IMR-90 (cell line): ENCODE measurements at regions not wholly inside any gene's neighbourhood (a gene's known extent, or its start where the extent isn't known, plus 50 kb on each side); places are given as distances from the start of the nearest gene placed in this dataset.

Experiments
- BHLHE40 ChIP-seq: fragments of 150-350 bp; IDR thresholded peaks from 2 replicates; pipeline ENCODE4 v1.6.1; 2016; ENCODE audit warnings: mild to moderate bottlenecking, low read depth, low read length
- CEBPB ChIP-seq: IDR thresholded peaks from 2 replicates; pipeline ENCODE4 v1.6.1; 2012; ENCODE audit warnings: low read depth, low read length, improper control_type of control experiment
- FOS ChIP-seq: fragments of 150-350 bp; IDR thresholded peaks from 2 replicates; pipeline ENCODE4 v1.6.1; 2016; ENCODE audit warnings: low read depth, low read length
- MXI1 ChIP-seq: IDR thresholded peaks from 2 replicates; pipeline ENCODE4 v1.6.1; 2012; ENCODE audit warnings: low read depth, mild to moderate bottlenecking, low read length, moderate library complexity, borderline replicate concordance
- NFE2L2 ChIP-seq: fragments of 150-350 bp; IDR thresholded peaks from 2 replicates; pipeline ENCODE4 v1.6.1; 2016; ENCODE audit warnings: low read depth, mild to moderate bottlenecking, low read length
- POLR2A ChIP-seq: IDR thresholded peaks from 2 replicates; pipeline ENCODE4 v1.6.1; 2012; ENCODE audit warnings: mild to moderate bottlenecking, low read depth, low read length
- RAD21 ChIP-seq: IDR thresholded peaks from 2 replicates; pipeline ENCODE4 v1.6.1; 2012; ENCODE audit warnings: low read length, improper control_type of control experiment
- RCOR1 ChIP-seq: IDR thresholded peaks from 2 replicates; pipeline ENCODE4 v1.6.1; 2012; ENCODE audit warnings: mild to moderate bottlenecking, low read length, improper control_type of control experiment; ENCODE audit not compliant: insufficient replicate concordance
- RFX5 ChIP-seq: IDR thresholded peaks from 2 replicates; pipeline ENCODE4 v1.8.0; 2012; ENCODE audit warnings: low read depth, mild to moderate bottlenecking, low read length, moderate library complexity
- SMC3 ChIP-seq: fragments of 150-350 bp; IDR thresholded peaks from 2 replicates; pipeline ENCODE4 v1.6.1; 2016; ENCODE audit warnings: low read depth, mild to moderate bottlenecking, antibody characterized with exemption, low read length, moderate library complexity
- TF ChIP-seq, protein P1 (sequence below): conservative IDR thresholded peaks from 2 replicates; pipeline ENCODE4 v1.5.1; 2012; ENCODE audit warnings: mild to moderate bottlenecking, low read depth, low read length, improper control_type of control experiment
- TF ChIP-seq, protein P2 (sequence below): fragments of 150-350 bp; IDR thresholded peaks from 2 replicates; pipeline ENCODE4 v1.6.1; 2016; ENCODE audit warnings: low read depth, mild to moderate bottlenecking, low read length, moderate library complexity, borderline replicate concordance
- TF ChIP-seq, protein P3 (sequence below): fragments of 150-350 bp; IDR thresholded peaks from 2 replicates; pipeline ENCODE4 v1.6.1; 2017; ENCODE audit warnings: mild to moderate bottlenecking, antibody characterized with exemption, low read length, low read depth

DNA sequence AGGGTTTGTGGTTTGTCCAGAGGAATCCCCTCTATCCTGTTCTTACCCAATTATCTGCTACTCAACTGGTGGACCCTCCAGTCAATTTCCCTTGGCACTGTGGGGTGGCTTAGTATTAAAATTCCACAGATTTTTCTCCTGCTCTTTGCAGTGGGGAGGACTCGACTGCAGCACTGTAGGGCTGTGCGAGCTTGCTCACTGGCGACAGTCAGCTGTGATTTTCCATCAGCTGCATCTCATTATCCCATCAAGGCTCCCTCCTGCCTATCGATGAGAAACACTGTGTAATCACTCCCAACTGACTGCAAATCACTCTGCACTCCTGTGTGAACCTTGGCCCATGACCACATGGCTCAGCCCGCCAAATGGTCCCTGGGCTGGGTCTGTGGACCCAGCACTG, 90.5 kb upstream of the MAF start:
- TF ChIP-seq CEBPB (no peak), RAD21 (no peak), POLR2A (no peak), RCOR1 (no peak), SMC3 (no peak), FOS (no peak), MXI1 (no peak), RFX5 (no peak), BHLHE40 (no peak), NFE2L2 (no peak)
- TF ChIP-seq, protein P1, sequence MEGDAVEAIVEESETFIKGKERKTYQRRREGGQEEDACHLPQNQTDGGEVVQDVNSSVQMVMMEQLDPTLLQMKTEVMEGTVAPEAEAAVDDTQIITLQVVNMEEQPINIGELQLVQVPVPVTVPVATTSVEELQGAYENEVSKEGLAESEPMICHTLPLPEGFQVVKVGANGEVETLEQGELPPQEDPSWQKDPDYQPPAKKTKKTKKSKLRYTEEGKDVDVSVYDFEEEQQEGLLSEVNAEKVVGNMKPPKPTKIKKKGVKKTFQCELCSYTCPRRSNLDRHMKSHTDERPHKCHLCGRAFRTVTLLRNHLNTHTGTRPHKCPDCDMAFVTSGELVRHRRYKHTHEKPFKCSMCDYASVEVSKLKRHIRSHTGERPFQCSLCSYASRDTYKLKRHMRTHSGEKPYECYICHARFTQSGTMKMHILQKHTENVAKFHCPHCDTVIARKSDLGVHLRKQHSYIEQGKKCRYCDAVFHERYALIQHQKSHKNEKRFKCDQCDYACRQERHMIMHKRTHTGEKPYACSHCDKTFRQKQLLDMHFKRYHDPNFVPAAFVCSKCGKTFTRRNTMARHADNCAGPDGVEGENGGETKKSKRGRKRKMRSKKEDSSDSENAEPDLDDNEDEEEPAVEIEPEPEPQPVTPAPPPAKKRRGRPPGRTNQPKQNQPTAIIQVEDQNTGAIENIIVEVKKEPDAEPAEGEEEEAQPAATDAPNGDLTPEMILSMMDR: no peak
- TF ChIP-seq, protein P2, sequence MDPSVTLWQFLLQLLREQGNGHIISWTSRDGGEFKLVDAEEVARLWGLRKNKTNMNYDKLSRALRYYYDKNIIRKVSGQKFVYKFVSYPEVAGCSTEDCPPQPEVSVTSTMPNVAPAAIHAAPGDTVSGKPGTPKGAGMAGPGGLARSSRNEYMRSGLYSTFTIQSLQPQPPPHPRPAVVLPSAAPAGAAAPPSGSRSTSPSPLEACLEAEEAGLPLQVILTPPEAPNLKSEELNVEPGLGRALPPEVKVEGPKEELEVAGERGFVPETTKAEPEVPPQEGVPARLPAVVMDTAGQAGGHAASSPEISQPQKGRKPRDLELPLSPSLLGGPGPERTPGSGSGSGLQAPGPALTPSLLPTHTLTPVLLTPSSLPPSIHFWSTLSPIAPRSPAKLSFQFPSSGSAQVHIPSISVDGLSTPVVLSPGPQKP: no peak
- TF ChIP-seq, protein P3, sequence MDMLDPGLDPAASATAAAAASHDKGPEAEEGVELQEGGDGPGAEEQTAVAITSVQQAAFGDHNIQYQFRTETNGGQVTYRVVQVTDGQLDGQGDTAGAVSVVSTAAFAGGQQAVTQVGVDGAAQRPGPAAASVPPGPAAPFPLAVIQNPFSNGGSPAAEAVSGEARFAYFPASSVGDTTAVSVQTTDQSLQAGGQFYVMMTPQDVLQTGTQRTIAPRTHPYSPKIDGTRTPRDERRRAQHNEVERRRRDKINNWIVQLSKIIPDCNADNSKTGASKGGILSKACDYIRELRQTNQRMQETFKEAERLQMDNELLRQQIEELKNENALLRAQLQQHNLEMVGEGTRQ: no peak
